Spleen (tissue), 11 donors: ENCODE measurements at regions not wholly inside any gene's neighbourhood (a gene's known extent, or its start where the extent isn't known, plus 50 kb on each side); places are given as distances from the start of the nearest gene placed in this dataset.

Experiments
- DNase-seq: peaks from one replicate; pipeline ENCODE4 v3.0.0-alpha.2; 2020
- H3K27ac ChIP-seq, 8 donors: fragments of 200-600 bp; sonication (generic) in 7 of 8; 1 replicate in 4 of 8; 2 replicates in 4 of 8; pipeline versions ENCODE4 v1.5.0 to v1.8.0; 2016 to 2021; ENCODE audit warnings: inconsistent platforms in 4 of 8, mild to moderate bottlenecking in 4 of 8, moderate library complexity in 1 of 8
- H3K27me3 ChIP-seq, 7 donors: fragments of 200-600 bp; sonication (generic) in 6 of 7; replicated peaks in 1 of 7; 1 replicate in 4 of 7; 2 replicates in 3 of 7; pipeline versions ENCODE4 v1.5.0 to v1.8.0; 2016 to 2021; ENCODE audit warnings: inconsistent platforms in 3 of 7, mild to moderate bottlenecking in 1 of 7
- H3K36me3 ChIP-seq, 6 donors: fragments of 200-600 bp; sonication (generic) in 5 of 6; 1 replicate in 4 of 6; 2 replicates in 2 of 6; pipeline versions ENCODE4 v1.5.0 to v1.8.0; 2016 to 2021; ENCODE audit warnings: inconsistent platforms in 2 of 6
- H3K4me1 ChIP-seq, 6 donors: fragments of 200-600 bp; sonication (generic) in 5 of 6; 1 replicate in 3 of 6; 2 replicates in 3 of 6; pipeline versions ENCODE4 v1.5.0 to v1.8.0; 2016 to 2021; ENCODE audit warnings: inconsistent platforms in 3 of 6
- H3K4me3 ChIP-seq, 8 donors: fragments of 200-600 bp; sonication (generic) in 7 of 8; 1 replicate in 4 of 8; 2 replicates in 4 of 8; pipeline versions ENCODE4 v1.5.0 to v1.8.0; 2016 to 2021; ENCODE audit warnings: inconsistent platforms in 4 of 8, mild to moderate bottlenecking in 4 of 8, moderate library complexity in 2 of 8
- H3K9me3 ChIP-seq, 8 donors: fragments of 200-600 bp; sonication (generic) in 7 of 8; 1 replicate in 4 of 8; 2 replicates in 4 of 8; pipeline versions ENCODE4 v1.5.0 to v1.8.0; 2016 to 2021; ENCODE audit warnings: inconsistent platforms in 4 of 8
- CTCF ChIP-seq, 11 experiments: fragments of 200-600 bp in 7 of 11; fragments of 450-650 bp in 4 of 11; sonication (generic) in 4 of 11; IDR thresholded peaks in 8 of 11; conservative IDR thresholded peaks in 3 of 11; 1 replicate in 7 of 11; 2 replicates in 4 of 11; pipeline versions ENCODE4 v1.4.0 to v1.8.0; 2016 to 2021; ENCODE audit warnings: antibody characterized with exemption in 11 of 11, inconsistent platforms in 4 of 11, mild to moderate bottlenecking in 1 of 11
- POLR2A ChIP-seq, 3 donors: fragments of 450-650 bp; IDR thresholded peaks; one replicate each; pipeline ENCODE4 v1.5.1; 2017; ENCODE audit warnings: antibody characterized with exemption in 3 of 3, mild to moderate bottlenecking in 1 of 3
- POLR2AphosphoS5 ChIP-seq, 3 donors: sonication (generic); formaldehyde crosslinking; IDR thresholded peaks; one replicate each; pipeline ENCODE4 v1.5.1; 2017; ENCODE audit warnings: antibody characterized with exemption in 3 of 3
- WGBS, 5 donors: extraction: QIAGEN DNeasy Blood & Tissue Kit in 3 of 5; methylation state at CpG; one replicate each; pipeline versions ENCODE4 v1.1.5 to v1.1.7; 2013 to 2018; 5-methylcytosine and 5-hydroxymethylcytosine counted together
- intact Hi-C: fragments of 100-400 bp; cut with DNase I; formaldehyde crosslinking; loops from one replicate; pipeline ENCODE4 v1.15.0; 2023; ENCODE audit warnings: low total_unique reads
- donor health status: healthy with polysubstance abuse.
- donor health status: DM: no; HTN: no; CAD: no; lungs with moderate emphysema.
- donor health status: DM: no; HTN: no; CAD: no.
- donor health status: Bipolar disorder and iron deficiency.
- donor health status: healthy.
- donor health status: DM: no; HTN: no; CAD: no.
- donor health status: DM: yes; HTN: yes; CAD: no.

DNA sequence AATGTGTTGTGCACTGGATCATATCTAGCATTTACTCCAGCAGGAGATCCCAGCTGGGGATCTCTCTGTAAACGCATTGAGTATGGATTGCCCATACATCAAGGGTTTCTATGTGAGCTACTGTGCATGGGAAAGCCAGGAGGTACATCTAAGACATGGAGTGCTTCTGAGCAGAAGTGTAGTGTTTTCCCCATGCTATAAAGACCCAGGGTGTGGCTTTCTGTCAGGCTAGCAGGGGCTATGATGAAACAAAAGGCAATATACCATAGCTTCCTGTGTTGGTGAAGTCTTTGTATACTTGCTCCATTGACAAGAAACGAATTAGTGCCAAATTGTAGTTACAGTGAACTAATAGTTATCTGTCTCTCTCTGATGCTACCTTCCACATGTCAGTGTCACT lies 329.3 kb upstream of the TLE4 start:
- no peak overlapping the region for H3K27ac ChIP-seq
- 51 to 84% (median 69%) methylated on average over 2 of the region's 2 CpGs for WGBS, 5 donors
- no peaks in the 10 kb centered on the region for H3K36me3 ChIP-seq
- DNase-seq: no peak
- H3K9me3 ChIP-seq: no peaks in the 10 kb centered on the region
- H3K4me1 ChIP-seq: no peaks in the 10 kb centered on the region
- intact Hi-C loops: no loop called here
- peaks cover 0 to 6% (median 0%) of the 10 kb centered on the region in 7 donors for H3K27me3 ChIP-seq
- TF ChIP-seq POLR2AphosphoS5 (IDR thresholded peaks at IDR 0.05): no peak
- no peak for TF ChIP-seq POLR2A (IDR thresholded peaks at IDR 0.05)
- TF ChIP-seq CTCF (IDR thresholded peaks at IDR 0.05 in 8 of 11, conservative IDR thresholded peaks at IDR 0.05 in 3 of 11): no peak
- no peak overlapping the region for H3K4me3 ChIP-seq

DNA sequence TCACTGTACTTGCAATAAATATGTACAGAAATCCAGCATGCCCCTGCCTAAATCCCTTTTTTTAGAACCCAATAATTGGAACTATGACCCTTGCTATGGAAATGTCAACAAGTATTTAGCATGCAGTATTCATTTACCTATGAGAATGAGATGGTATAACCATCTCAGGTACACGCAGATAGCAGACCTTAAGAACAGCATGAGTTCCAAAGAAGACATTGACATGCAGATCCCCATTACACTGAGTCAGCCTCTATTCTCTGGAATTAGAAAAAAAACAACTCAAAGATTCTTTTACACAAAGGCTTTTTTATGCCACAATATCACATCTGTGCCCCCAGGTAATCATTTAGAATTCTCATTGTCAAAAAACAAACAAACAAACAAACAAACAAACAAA lies 325.6 kb upstream of the TLE4 start:
- no peak overlapping the region for H3K4me3 ChIP-seq
- no peak for DNase-seq
- no peak overlapping the region for H3K27ac ChIP-seq
- no peaks in the 10 kb centered on the region for H3K9me3 ChIP-seq
- intact Hi-C loops: no loop called here
- H3K36me3 ChIP-seq: no peaks in the 10 kb centered on the region
- no peaks in the 10 kb centered on the region for H3K4me1 ChIP-seq
- TF ChIP-seq POLR2AphosphoS5 (IDR thresholded peaks at IDR 0.05) (no peak), CTCF (IDR thresholded peaks at IDR 0.05 in 8 of 11, conservative IDR thresholded peaks at IDR 0.05 in 3 of 11) (no peak)
- 81 to 95% (median 89%) methylated on average over 1 of the region's 1 CpG for WGBS, 5 donors
- H3K27me3 ChIP-seq: peaks cover 0 to 6% (median 0%) of the 10 kb centered on the region in 7 donors

DNA sequence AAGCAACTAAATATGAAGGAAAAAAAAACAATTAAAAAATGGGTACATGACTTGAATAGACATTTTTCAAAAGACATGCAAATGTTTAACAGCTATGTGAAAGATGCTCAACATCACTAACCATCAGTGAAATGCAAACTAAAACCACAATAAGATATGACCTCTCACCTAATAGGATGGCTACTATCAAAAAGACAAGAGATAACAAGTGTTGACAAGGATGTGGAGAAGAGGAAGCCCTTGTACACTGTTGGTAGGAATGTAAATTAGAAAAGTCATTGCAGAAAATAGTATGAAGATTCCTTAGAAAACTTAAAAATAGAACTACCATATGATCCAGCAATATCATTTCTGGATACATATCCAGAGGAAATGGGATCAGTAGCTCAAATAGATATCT lies 324.7 kb upstream of the TLE4 start:
- no peaks in the 10 kb centered on the region for H3K4me1 ChIP-seq
- H3K36me3 ChIP-seq: no peaks in the 10 kb centered on the region
- no peak overlapping the region for H3K27ac ChIP-seq
- intact Hi-C loops: no loop called here
- peaks cover 0 to 6% (median 0%) of the 10 kb centered on the region in 7 donors for H3K27me3 ChIP-seq
- DNase-seq: no peak
- no peak for TF ChIP-seq POLR2AphosphoS5 (IDR thresholded peaks at IDR 0.05)
- TF ChIP-seq POLR2A (IDR thresholded peaks at IDR 0.05): no peak
- TF ChIP-seq CTCF (IDR thresholded peaks at IDR 0.05 in 8 of 11, conservative IDR thresholded peaks at IDR 0.05 in 3 of 11): no peak
- no peaks in the 10 kb centered on the region for H3K9me3 ChIP-seq
- H3K4me3 ChIP-seq: no peak overlapping the region

DNA sequence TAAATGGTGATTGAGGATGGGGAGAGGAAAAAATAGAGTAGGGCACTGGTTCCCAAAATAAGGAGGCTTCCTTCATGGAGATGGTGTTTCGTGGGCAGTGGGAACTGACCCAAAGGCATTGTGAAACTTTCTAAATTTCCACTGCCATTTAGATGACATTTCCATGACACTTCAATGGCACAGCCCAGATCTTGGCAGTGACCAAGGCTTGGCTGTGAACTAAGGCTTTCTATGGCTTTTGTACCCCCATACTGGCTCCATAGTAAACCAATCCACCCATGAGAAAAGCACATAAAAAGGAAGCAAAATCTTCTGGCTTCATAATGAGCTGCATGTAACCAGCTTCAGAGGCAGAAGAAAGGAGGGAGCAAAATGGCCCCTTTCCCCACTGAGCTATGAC lies 321.0 kb upstream of the TLE4 start:
- intact Hi-C loops: no loop called here
- H3K4me3 ChIP-seq: no peak overlapping the region
- no peaks in the 10 kb centered on the region for H3K36me3 ChIP-seq
- TF ChIP-seq POLR2A (IDR thresholded peaks at IDR 0.05) (no peak), CTCF (IDR thresholded peaks at IDR 0.05 in 8 of 11, conservative IDR thresholded peaks at IDR 0.05 in 3 of 11) (no peak), POLR2AphosphoS5 (IDR thresholded peaks at IDR 0.05) (no peak)
- 37 to 77% (median 59%) methylated on average over 1 of the region's 1 CpG for WGBS, 5 donors
- no peak overlapping the region for H3K27ac ChIP-seq
- H3K4me1 ChIP-seq: no peaks in the 10 kb centered on the region
- peaks cover 0 to 6% (median 0%) of the 10 kb centered on the region in 7 donors for H3K27me3 ChIP-seq
- H3K9me3 ChIP-seq: no peaks in the 10 kb centered on the region
- no peak for DNase-seq
